ENCODE measurements at regions not wholly inside any gene's neighbourhood (a gene's known extent, or its start where the extent isn't known, plus 50 kb on each side); places are given as distances from the start of the nearest gene placed in this dataset.

DNA sequence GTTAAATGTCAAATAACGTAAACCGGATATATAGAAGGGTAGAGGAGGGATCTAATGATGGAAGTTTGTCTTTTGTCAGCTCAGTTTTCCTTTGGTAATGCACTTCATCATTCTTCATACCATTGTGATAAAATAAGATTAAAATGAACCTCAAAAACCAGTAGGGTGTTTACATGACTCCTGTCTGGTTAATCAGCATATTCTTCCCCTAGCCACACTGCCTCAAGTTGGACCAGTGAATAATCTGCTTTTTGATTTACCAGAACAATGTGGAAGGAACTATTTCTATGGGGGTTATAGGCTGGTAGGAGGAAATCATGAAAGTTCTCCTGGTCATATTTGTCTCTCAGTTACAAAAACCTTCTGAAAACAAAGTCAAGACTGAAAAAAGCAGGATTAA lies 634.7 kb downstream of the NCAM2 start:
- DNase-seq (ENCODE audit: low read depth, low spot score): no peak
- peaks cover 8% of the 10 kb centered on the region; the same call in 1 of the 2 replicates for H3K9me3 ChIP-seq (ENCODE audit: insufficient read depth, low read length)
- TF ChIP-seq SUZ12 (IDR thresholded peaks at IDR 0.05; ENCODE audit: extremely low read depth, insufficient read depth, insufficient read length): no peak
- TF ChIP-seq ZNF274 (IDR thresholded peaks at IDR 0.05; ENCODE audit: low read depth, low read length): no peak
- TF ChIP-seq YY1 (IDR thresholded peaks at IDR 0.05; ENCODE audit: insufficient read depth, insufficient read length): no peak
- H3K36me3 ChIP-seq (ENCODE audit: insufficient read depth, insufficient read length, low read length): no peaks in the 10 kb centered on the region
- no peaks in the 10 kb centered on the region for H3K27me3 ChIP-seq (ENCODE audit: insufficient read depth, insufficient read length)
- H3K9ac ChIP-seq (ENCODE audit: insufficient read length, low read depth): no peak overlapping the region
- H3K4me3 ChIP-seq (ENCODE audit: insufficient read length, low read depth): no peak overlapping the region
- no peaks in the 10 kb centered on the region for H3K4me1 ChIP-seq (ENCODE audit: insufficient read depth, insufficient read length)

DNA sequence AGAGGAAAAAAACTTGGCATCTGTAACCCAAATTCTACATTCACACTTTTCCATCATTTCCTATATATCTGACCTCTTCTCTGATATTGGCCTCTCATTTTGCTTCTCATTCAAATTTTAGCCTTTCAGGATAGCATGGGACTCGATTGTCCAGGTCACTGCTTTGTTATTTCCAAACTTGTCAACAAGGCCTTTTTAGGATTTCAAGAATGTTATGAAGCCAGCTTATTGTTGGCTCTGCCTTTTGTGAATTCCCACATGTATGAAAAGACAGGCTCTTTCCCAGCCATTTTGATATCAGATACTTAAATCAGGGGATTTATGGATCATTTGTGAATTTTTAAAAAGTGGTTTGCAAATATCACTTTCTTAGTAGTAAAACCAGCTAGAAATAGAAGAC lies 663.5 kb downstream of the NCAM2 start:
- no peak for TF ChIP-seq YY1 (IDR thresholded peaks at IDR 0.05; ENCODE audit: insufficient read depth, insufficient read length)
- TF ChIP-seq ZNF274 (IDR thresholded peaks at IDR 0.05; ENCODE audit: low read depth, low read length): no peak
- TF ChIP-seq SUZ12 (IDR thresholded peaks at IDR 0.05; ENCODE audit: extremely low read depth, insufficient read depth, insufficient read length): no peak
- no peak overlapping the region for H3K9ac ChIP-seq (ENCODE audit: insufficient read length, low read depth)
- DNase-seq (ENCODE audit: low read depth, low spot score): no peak
- H3K36me3 ChIP-seq (ENCODE audit: insufficient read depth, insufficient read length, low read length): no peaks in the 10 kb centered on the region
- no peaks in the 10 kb centered on the region for H3K4me1 ChIP-seq (ENCODE audit: insufficient read depth, insufficient read length)
- no peaks in the 10 kb centered on the region for H3K27me3 ChIP-seq (ENCODE audit: insufficient read depth, insufficient read length)
- no peak overlapping the region for H3K4me3 ChIP-seq (ENCODE audit: insufficient read length, low read depth)
- H3K9me3 ChIP-seq (ENCODE audit: insufficient read depth, low read length): no peaks in the 10 kb centered on the region

DNA sequence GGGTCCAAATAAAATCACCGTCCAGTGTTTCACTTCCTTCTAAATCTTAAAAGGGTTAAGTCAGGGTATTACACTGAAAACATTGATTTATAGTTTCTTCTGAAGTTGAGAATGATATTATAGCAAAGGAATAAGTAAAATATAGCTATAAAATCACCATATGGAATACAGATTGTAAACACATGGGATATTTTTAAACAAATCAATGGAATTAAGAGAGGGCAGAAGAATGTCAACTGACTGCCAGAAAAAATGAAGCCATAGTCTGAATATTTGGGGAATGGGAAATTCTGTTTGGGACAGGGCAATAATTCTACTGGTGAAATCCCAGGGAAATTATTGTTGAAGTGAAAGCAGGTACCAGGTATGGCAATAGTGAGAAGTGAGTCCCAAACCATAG lies 664.6 kb downstream of the NCAM2 start:
- H3K36me3 ChIP-seq (ENCODE audit: insufficient read depth, insufficient read length, low read length): no peaks in the 10 kb centered on the region
- H3K27me3 ChIP-seq (ENCODE audit: insufficient read depth, insufficient read length): no peaks in the 10 kb centered on the region
- no peak for DNase-seq (ENCODE audit: low read depth, low spot score)
- H3K4me3 ChIP-seq (ENCODE audit: insufficient read length, low read depth): no peak overlapping the region
- no peak overlapping the region for H3K9ac ChIP-seq (ENCODE audit: insufficient read length, low read depth)
- H3K4me1 ChIP-seq (ENCODE audit: insufficient read depth, insufficient read length): no peaks in the 10 kb centered on the region
- no peaks in the 10 kb centered on the region for H3K9me3 ChIP-seq (ENCODE audit: insufficient read depth, low read length)
- no peak for TF ChIP-seq ZNF274 (IDR thresholded peaks at IDR 0.05; ENCODE audit: low read depth, low read length)
- TF ChIP-seq SUZ12 (IDR thresholded peaks at IDR 0.05; ENCODE audit: extremely low read depth, insufficient read depth, insufficient read length): no peak
- no peak for TF ChIP-seq YY1 (IDR thresholded peaks at IDR 0.05; ENCODE audit: insufficient read depth, insufficient read length)

DNA sequence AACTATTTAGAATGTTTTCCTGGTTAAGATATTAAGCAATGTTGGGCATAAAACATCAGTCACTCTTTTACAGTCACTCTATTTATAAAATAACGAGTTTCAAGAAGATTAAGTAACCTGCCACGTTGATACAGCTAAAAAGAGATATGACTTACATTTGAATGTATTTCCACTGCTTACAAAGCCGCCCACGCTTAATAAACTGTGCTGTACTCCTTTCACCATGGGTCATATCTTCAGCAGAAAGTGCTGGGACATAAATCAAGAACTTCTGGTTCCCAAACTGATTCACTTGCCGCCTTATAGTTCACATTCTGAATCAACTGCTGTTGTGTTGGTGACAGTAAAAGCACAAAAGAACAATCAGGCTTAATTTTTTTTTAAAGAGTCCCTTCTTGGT lies 666.7 kb downstream of the NCAM2 start:
- Histone ChIP-seq H3K9ac (ENCODE audit: insufficient read length, low read depth) (no peak overlapping the region), H3K4me3 (ENCODE audit: insufficient read length, low read depth) (no peak overlapping the region), H3K4me1 (ENCODE audit: insufficient read depth, insufficient read length) (no peaks in the 10 kb centered on the region), H3K27me3 (ENCODE audit: insufficient read depth, insufficient read length) (no peaks in the 10 kb centered on the region), H3K36me3 (ENCODE audit: insufficient read depth, insufficient read length, low read length) (no peaks in the 10 kb centered on the region), H3K9me3 (ENCODE audit: insufficient read depth, low read length) (no peaks in the 10 kb centered on the region)
- no peak for DNase-seq (ENCODE audit: low read depth, low spot score)
- no peak for TF ChIP-seq SUZ12 (IDR thresholded peaks at IDR 0.05; ENCODE audit: extremely low read depth, insufficient read depth, insufficient read length)
- TF ChIP-seq ZNF274 (IDR thresholded peaks at IDR 0.05; ENCODE audit: low read depth, low read length): no peak
- no peak for TF ChIP-seq YY1 (IDR thresholded peaks at IDR 0.05; ENCODE audit: insufficient read depth, insufficient read length)

DNA sequence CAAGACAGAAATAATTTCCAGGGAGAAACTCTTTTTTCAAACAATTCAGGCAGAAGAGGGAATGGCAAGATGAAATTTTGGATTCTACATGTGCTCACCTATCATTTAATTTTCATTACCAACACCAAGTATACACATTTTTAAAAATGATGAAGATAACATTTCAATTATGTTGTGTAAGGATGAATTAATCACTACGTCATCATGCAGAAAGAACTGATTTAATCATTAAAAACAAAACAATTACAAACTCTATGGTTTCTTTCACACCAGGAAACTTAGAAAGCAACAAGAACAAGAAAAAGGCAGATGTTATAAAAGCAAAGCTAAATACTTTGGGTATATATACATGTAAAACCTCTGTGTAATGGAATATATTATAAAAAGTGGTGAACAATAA lies 668.5 kb downstream of the NCAM2 start:
- DNase-seq (ENCODE audit: low read depth, low spot score): no peak
- TF ChIP-seq SUZ12 (IDR thresholded peaks at IDR 0.05; ENCODE audit: extremely low read depth, insufficient read depth, insufficient read length): no peak
- TF ChIP-seq ZNF274 (IDR thresholded peaks at IDR 0.05; ENCODE audit: low read depth, low read length): no peak
- TF ChIP-seq YY1 (IDR thresholded peaks at IDR 0.05; ENCODE audit: insufficient read depth, insufficient read length): no peak
- H3K4me1 ChIP-seq (ENCODE audit: insufficient read depth, insufficient read length): no peaks in the 10 kb centered on the region
- no peaks in the 10 kb centered on the region for H3K9me3 ChIP-seq (ENCODE audit: insufficient read depth, low read length)
- H3K9ac ChIP-seq (ENCODE audit: insufficient read length, low read depth): no peak overlapping the region
- no peaks in the 10 kb centered on the region for H3K27me3 ChIP-seq (ENCODE audit: insufficient read depth, insufficient read length)
- no peaks in the 10 kb centered on the region for H3K36me3 ChIP-seq (ENCODE audit: insufficient read depth, insufficient read length, low read length)
- H3K4me3 ChIP-seq (ENCODE audit: insufficient read length, low read depth): no peak overlapping the region

DNA sequence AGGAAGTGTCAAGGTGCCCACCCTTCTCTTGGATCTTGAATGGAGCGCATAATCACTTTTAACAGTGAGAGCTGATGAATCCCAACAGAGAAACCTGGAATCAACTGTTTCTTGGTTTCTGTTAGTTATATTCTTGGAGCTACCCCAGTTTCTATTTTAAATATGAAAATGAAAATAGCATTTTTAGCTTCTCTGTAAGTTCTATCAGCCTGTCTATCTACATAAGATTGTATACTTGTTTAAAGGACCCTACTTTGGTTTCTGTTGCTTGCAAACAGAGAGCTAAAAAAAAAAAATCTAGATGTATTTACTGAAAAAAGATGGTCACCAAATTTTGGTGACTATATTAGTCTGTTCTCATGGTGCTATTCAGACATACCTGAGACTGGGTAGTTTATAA lies 670.0 kb downstream of the NCAM2 start:
- Histone ChIP-seq H3K36me3 (ENCODE audit: insufficient read depth, insufficient read length, low read length) (no peaks in the 10 kb centered on the region), H3K4me3 (ENCODE audit: insufficient read length, low read depth) (no peak overlapping the region), H3K4me1 (ENCODE audit: insufficient read depth, insufficient read length) (no peaks in the 10 kb centered on the region), H3K27me3 (ENCODE audit: insufficient read depth, insufficient read length) (no peaks in the 10 kb centered on the region), H3K9ac (ENCODE audit: insufficient read length, low read depth) (no peak overlapping the region), H3K9me3 (ENCODE audit: insufficient read depth, low read length) (no peaks in the 10 kb centered on the region)
- DNase-seq (ENCODE audit: low read depth, low spot score): no peak
- no peak for TF ChIP-seq ZNF274 (IDR thresholded peaks at IDR 0.05; ENCODE audit: low read depth, low read length)
- TF ChIP-seq SUZ12 (IDR thresholded peaks at IDR 0.05; ENCODE audit: extremely low read depth, insufficient read depth, insufficient read length): no peak
- no peak for TF ChIP-seq YY1 (IDR thresholded peaks at IDR 0.05; ENCODE audit: insufficient read depth, insufficient read length)

DNA sequence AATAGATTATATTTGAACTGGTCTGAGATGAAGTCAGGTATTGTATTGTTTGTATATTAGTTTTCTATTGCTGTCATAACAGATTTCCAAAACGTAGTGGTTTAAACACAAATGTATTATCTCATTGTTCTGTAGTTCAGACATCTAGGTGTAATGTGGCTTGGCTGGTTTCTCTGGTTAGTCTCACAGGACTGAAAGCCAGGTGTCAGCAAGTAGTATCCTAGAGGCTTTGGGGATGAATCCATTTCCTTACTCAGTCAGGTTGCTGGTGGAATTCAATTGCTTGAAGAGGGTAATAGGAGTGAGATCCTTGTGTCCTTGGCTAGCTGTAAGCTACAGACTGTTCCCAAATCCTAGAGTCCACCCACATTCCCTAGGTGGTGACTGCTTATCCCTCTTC lies 675.8 kb downstream of the NCAM2 start:
- Histone ChIP-seq H3K36me3 (ENCODE audit: insufficient read depth, insufficient read length, low read length) (no peaks in the 10 kb centered on the region), H3K9me3 (ENCODE audit: insufficient read depth, low read length) (no peaks in the 10 kb centered on the region), H3K4me3 (ENCODE audit: insufficient read length, low read depth) (no peak overlapping the region), H3K9ac (ENCODE audit: insufficient read length, low read depth) (no peak overlapping the region), H3K4me1 (ENCODE audit: insufficient read depth, insufficient read length) (no peaks in the 10 kb centered on the region), H3K27me3 (ENCODE audit: insufficient read depth, insufficient read length) (no peaks in the 10 kb centered on the region)
- TF ChIP-seq ZNF274 (IDR thresholded peaks at IDR 0.05; ENCODE audit: low read depth, low read length) (no peak), YY1 (IDR thresholded peaks at IDR 0.05; ENCODE audit: insufficient read depth, insufficient read length) (no peak), SUZ12 (IDR thresholded peaks at IDR 0.05; ENCODE audit: extremely low read depth, insufficient read depth, insufficient read length) (no peak)
- DNase-seq (ENCODE audit: low read depth, low spot score): no peak

DNA sequence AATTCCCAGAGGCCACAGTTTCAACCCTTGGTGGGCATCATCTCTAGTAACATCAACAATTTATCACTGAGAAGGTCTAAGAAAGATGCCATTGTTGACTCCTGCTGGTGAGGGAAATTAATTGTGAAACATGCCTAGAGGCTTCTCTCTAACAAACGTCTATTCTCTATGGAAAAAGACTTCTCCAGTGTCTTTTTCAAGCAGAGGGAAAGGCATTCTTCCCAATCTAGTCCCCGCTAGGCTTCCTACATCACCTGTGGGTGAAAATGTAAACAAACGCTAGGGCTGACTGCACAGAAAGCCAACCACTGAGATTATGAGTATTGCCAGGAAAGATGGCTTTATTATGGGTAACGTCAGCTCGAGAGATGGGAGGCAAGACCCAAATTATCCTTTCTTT lies 677.4 kb downstream of the NCAM2 start:
- no peaks in the 10 kb centered on the region for H3K27me3 ChIP-seq (ENCODE audit: insufficient read depth, insufficient read length)
- H3K4me1 ChIP-seq (ENCODE audit: insufficient read depth, insufficient read length): no peaks in the 10 kb centered on the region
- DNase-seq (ENCODE audit: low read depth, low spot score): no peak
- H3K9ac ChIP-seq (ENCODE audit: insufficient read length, low read depth): no peak overlapping the region
- no peaks in the 10 kb centered on the region for H3K36me3 ChIP-seq (ENCODE audit: insufficient read depth, insufficient read length, low read length)
- no peak overlapping the region for H3K4me3 ChIP-seq (ENCODE audit: insufficient read length, low read depth)
- no peaks in the 10 kb centered on the region for H3K9me3 ChIP-seq (ENCODE audit: insufficient read depth, low read length)
- TF ChIP-seq YY1 (IDR thresholded peaks at IDR 0.05; ENCODE audit: insufficient read depth, insufficient read length) (no peak), SUZ12 (IDR thresholded peaks at IDR 0.05; ENCODE audit: extremely low read depth, insufficient read depth, insufficient read length) (no peak), ZNF274 (IDR thresholded peaks at IDR 0.05; ENCODE audit: low read depth, low read length) (no peak)

Measured in NT2/D1 (cell line).